Tibial artery (tissue), 4 donors: ENCODE measurements at regions not wholly inside any gene's neighbourhood (a gene's known extent, or its start where the extent isn't known, plus 50 kb on each side); places are given as distances from the start of the nearest gene placed in this dataset.

Source experiments
- DNase-seq, 2 donors: peaks; one replicate each; pipeline ENCODE4 v3.0.0-alpha.2; 2019
- H3K27ac ChIP-seq, 2 donors: fragments of 200-600 bp; sonication (generic) in 1 of 2; 1 replicate in 1 of 2; 2 replicates in 1 of 2; pipeline ENCODE4 v1.5.1; 2018 to 2019; ENCODE audit warnings: mild to moderate bottlenecking in 1 of 2
- H3K27me3 ChIP-seq, 2 donors: fragments of 200-600 bp; sonication (generic) in 1 of 2; one replicate each; pipeline versions ENCODE4 v1.5.1 to v1.6.0; 2016 to 2019
- H3K36me3 ChIP-seq, 3 donors: fragments of 200-600 bp; sonication (generic) in 2 of 3; one replicate each; pipeline ENCODE4 v1.5.1; 2016 to 2019; ENCODE audit warnings: mild to moderate bottlenecking in 2 of 3
- H3K4me1 ChIP-seq, 4 donors: fragments of 200-600 bp; sonication (generic) in 2 of 4; 1 replicate in 3 of 4; 2 replicates in 1 of 4; pipeline ENCODE4 v1.5.1; 2016 to 2019
- H3K4me3 ChIP-seq, 2 donors: fragments of 200-600 bp; sonication (generic) in 1 of 2; 1 replicate in 1 of 2; 2 replicates in 1 of 2; pipeline ENCODE4 v1.5.1; 2018 to 2019; ENCODE audit warnings: mild to moderate bottlenecking in 2 of 2
- H3K9me3 ChIP-seq, 3 donors: fragments of 200-600 bp; sonication (generic) in 1 of 3; one replicate each; pipeline ENCODE4 v1.5.1; 2016 to 2019
- CTCF ChIP-seq, 2 experiments: fragments of 200-600 bp in 1 of 2; fragments of 450-650 bp in 1 of 2; IDR thresholded peaks; one replicate each; pipeline ENCODE4 v1.5.1; 2017 to 2019; ENCODE audit warnings: antibody characterized with exemption in 2 of 2, mild to moderate bottlenecking in 1 of 2, moderate library complexity in 1 of 2
- intact Hi-C: fragments of 100-400 bp; cut with DNase I; formaldehyde crosslinking; loops from one replicate; pipeline ENCODE4 v1.15.0; 2023; ENCODE audit warnings: low total_unique reads

DNA sequence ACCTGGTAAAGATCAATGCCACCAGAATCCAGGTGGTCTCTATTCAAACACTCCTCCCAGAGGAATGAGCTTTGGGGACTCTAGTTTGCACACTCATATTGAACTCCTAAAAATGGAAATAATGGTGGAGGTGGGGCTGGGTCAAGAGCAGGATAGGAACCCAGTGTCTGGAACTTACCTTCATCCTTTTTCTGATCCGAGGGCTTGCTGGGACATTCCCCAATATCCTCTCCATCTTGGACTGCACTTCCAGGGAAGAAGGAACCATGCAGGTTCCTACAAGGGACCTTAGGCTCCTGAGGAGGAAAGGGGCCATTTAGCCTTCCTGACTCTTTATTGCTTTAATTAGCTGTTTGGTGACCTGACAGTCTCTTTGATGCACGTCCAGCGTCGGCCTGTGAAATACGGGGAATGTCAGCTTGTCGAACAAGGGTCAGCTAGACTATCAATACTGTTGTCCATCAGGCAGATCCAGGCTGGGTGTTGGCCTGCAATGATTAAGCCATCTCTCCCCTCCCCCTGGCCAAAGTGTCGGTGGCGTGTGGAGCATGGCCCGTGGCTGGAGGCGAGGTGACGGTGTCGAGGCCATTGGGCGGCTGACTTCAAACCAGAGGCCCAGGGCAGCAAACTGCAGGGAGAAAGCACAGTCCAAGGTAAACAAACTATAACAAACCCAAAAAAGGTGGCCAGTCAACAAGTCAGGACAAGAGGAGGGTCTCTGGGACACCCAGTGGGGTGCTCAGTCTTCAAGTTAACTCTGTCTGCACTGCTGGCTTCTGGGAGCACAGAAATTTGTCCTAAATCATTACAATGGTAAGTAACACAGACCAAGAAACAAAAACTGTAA, 405.2 kb upstream of the TBX3 start:
- TF ChIP-seq CTCF (IDR thresholded peaks at IDR 0.05) = no peak
- no peaks in the 10 kb centered on the region for H3K36me3 ChIP-seq
- intact Hi-C loops = no loop called here
- no peaks in the 10 kb centered on the region for H3K4me1 ChIP-seq
- DNase-seq = no peak
- no peak overlapping the region for H3K4me3 ChIP-seq
- no peaks in the 10 kb centered on the region for H3K9me3 ChIP-seq
- no peaks in the 10 kb centered on the region for H3K27me3 ChIP-seq
- no peak overlapping the region for H3K27ac ChIP-seq

- no peak for TF ChIP-seq CTCF (IDR thresholded peaks at IDR 0.05)
- intact Hi-C loops = no loop called here
- Histone ChIP-seq H3K9me3 (no peaks in the 10 kb centered on the region), H3K4me3 (no peak overlapping the region), H3K36me3 (no peaks in the 10 kb centered on the region), H3K27ac (no peak overlapping the region), H3K27me3 (no peaks in the 10 kb centered on the region), H3K4me1 (no peaks in the 10 kb centered on the region)
- no peak for DNase-seq
Observed at GRCh38 chr12:115088328-115088994, 404.5 kb upstream of the TBX3 start.

DNA sequence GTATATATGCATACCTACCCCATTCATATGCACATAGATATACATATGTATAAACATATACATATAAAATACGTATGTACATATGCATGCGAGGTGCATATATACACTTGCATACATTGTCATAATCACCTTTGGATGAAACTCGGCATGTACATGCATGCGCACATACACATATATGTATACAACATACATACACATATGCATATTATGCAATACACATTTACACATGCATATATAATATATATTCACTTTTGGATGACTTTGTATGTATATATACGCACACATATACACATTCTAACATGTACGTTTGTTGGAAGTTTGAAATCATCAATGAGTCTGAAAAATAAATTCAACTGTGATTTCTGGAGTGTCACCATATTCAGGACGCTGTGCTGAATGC, 401.6 kb upstream of the TBX3 start:
- Histone ChIP-seq H3K4me1 (no peaks in the 10 kb centered on the region), H3K27me3 (no peaks in the 10 kb centered on the region), H3K27ac (no peak overlapping the region), H3K9me3 (no peaks in the 10 kb centered on the region), H3K36me3 (no peaks in the 10 kb centered on the region), H3K4me3 (no peak overlapping the region)
- intact Hi-C loops = no loop called here
- DNase-seq = no peak
- no peak for TF ChIP-seq CTCF (IDR thresholded peaks at IDR 0.05)

DNA sequence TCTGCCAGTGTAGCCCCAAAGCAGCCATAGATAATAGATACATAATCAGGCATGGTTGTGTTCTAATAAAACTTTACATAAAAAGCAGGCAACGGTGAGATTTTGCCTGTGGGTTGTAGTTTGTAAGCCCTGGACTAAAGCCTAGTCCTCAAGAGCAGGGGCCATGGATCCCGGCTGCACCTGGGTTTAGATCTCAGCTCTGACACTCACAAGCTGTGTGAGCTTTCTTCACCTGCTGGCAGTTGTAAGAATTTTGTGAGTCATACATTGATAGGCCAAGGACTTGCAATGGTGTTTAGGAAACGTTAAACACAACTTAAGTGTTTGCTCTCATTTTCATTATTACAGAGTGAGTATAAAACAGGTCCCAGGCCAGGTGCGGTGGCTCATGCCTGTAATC, 395.8 kb upstream of the TBX3 start:
- no peaks in the 10 kb centered on the region for H3K36me3 ChIP-seq
- DNase-seq = no peak
- H3K27me3 ChIP-seq = no peaks in the 10 kb centered on the region
- no peak overlapping the region for H3K4me3 ChIP-seq
- H3K9me3 ChIP-seq = peaks cover 0 to 4% (median 0%) of the 10 kb centered on the region in 3 donors
- H3K4me1 ChIP-seq = no peaks in the 10 kb centered on the region
- H3K27ac ChIP-seq = no peak overlapping the region
- intact Hi-C loops = no loop called here
- TF ChIP-seq CTCF (IDR thresholded peaks at IDR 0.05) = no peak

DNA sequence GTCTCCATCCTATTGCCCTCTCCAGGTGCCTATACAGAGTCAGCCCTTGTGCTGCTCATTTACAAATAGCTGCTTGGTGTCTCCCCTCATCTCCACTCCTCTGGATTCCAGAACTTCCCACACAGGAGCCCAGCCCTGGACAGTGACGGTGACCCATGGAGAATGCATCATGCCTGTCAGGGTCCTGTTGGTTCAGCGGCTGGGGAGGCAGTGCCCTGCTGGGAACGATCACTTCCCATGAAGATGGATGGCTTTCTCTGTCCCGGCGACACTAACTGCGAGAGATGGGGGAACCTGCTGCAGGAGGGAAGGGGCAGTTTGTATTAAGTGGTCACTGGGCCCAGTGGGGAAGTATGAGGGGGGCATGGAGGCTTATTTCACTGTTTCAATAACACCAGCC, 395.0 kb upstream of the TBX3 start:
- Histone ChIP-seq H3K36me3 (no peaks in the 10 kb centered on the region), H3K27me3 (no peaks in the 10 kb centered on the region), H3K27ac (no peak overlapping the region), H3K9me3 (peaks cover 0 to 4% (median 0%) of the 10 kb centered on the region in 3 donors), H3K4me1 (no peaks in the 10 kb centered on the region), H3K4me3 (no peak overlapping the region)
- intact Hi-C loops = no loop called here
- TF ChIP-seq CTCF (IDR thresholded peaks at IDR 0.05) = no peak
- DNase-seq = no peak
